CD4-positive, alpha-beta T cell treated with Interleukin-4 for 1 hour (primary cell): ENCODE measurements at regions not wholly inside any gene's neighbourhood (a gene's known extent, or its start where the extent isn't known, plus 50 kb on each side); places are given as distances from the start of the nearest gene placed in this dataset.
"Not testable (repeated sequence)": the region's sequence is repeated elsewhere in the genome, so short reads cannot be mapped to it uniquely, and the experiment has no call there.

Experiments
- DNase-seq, 2 donors: peaks; one replicate each; pipeline ENCODE4 v3.0.0-alpha.2; 2020 to 2022

DNA sequence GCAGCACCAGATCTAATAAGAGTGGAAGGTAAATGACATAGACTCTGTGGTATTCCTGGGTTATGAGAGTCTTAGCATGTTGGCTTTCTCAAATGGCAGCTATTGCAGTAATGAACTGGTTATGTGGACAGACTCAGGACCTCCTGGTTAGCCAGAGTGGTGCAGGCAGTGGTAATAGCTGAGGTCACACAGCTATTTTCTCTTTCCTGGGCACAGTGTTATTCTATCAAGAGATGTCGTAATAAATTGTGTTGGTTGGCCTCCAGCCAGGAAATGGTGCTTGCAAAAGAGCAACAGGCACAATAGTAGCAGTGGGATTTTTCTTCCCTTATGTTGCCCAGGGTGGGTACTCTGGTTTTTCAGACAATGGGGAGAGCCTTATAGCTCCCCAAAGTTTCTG, 279.2 kb upstream of the FGF16 start:
- DNase-seq, result no peak

DNA sequence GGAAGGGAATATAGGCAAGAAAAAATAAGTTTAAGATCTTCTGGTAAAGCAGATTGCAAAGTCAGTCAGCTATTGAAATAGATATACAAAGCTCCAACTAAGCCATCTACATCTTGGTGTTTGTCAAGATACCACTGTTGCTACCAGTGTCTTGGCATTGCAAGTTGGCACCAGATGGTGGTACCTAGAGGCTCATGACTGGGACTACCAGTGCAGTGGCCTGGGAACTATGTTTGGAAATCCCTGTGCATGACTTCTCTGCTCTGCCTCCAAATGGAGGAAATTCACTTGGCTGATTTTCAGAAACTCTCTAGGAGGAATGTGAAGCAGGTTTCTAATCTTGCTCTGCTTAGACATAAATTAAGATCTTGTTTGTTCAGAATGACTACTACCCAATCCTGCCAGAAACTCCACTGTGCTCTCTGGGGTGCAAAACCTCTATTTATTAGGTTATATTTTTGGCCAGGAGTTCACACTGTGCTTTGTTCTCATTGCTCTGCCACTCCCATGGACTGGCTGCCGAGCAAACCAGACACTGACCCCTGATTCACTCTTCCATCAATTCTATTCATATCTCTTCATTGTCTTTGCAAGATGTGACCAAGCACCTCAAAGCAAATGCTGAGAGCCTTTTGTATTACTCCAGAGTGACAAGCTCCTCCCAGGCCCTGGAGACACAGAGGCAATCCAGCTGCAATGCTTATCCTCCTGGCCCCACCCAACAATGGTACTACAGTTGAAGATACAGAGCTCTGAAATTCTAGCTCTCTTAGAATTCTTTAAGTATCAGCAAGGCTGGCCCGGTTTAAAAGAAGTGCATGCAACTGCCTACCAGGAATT, 272.3 kb upstream of the FGF16 start:
- no peak for DNase-seq

DNA sequence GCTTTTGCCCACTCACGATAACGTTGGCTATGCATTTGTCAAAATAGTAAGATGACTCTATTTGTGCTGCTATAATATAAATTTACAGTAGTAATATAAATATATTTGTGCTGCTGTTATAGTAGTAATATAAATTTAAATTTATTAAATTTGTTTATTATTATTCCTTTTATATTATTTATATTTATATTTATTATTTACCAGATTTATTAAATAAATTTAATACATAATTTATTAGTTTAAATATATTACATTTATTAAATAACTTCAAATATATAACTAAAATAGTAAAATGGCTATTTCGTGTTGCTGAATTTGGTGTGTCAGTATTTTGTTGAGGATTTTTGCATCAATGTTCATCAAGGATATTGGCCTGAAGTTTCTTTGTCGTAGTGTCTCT, 246.5 kb upstream of the FGF16 start:
- no peak for DNase-seq

- DNase-seq, result no peak
Observed at GRCh38 chrX:77223046-77223445, 224.1 kb upstream of the FGF16 start.

- DNase-seq, result no peak
Observed at GRCh38 chrX:77264490-77264889, 182.7 kb upstream of the FGF16 start.

- DNase-seq, result no peak
Observed at GRCh38 chrX:77275392-77275791, 171.8 kb upstream of the FGF16 start.

GRCh38 chrX:77276742-77277141, 170.4 kb upstream of the FGF16 start:
- DNase-seq, result no peak

DNA sequence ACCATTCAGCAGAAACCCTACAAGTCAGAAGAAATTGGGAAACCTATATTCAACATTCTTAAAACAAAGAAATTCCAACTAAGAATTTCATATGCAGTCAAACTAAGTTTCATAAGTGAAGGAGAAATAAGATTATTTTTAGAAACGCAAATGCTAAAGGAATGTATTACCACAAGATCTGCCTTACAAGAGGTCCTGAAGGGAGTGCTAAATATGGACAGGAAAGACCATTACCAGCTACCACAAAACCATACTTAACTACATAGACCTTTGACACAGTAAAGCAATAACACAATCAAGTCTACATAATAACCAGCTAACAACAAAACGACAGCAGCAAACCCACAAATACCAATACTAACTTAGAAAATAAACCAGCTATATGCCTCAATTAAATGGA, 169.3 kb upstream of the FGF16 start:
- DNase-seq, result no peak

DNA sequence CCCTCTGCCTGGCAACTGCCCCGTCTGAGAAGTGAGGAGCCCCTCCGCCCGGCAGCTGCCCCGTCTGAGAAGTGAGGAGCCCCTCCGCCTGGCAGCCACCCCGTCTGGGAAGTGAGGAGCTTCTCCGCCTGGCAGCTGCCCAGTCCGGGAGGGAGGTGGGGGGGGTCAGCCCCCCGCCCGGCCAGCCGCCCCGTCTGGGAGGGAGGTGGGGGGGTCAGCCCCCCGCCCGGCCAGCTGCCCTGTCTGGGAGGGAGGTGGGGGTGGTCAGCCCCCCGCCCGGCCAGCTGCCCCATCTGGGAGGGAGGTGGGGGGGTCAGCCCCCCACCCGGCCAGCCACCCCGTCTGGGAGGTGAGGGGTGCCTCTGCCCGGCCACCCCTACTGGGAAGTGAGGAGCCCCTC, 167.8 kb upstream of the FGF16 start:
- not testable (repeated sequence) for DNase-seq

DNA sequence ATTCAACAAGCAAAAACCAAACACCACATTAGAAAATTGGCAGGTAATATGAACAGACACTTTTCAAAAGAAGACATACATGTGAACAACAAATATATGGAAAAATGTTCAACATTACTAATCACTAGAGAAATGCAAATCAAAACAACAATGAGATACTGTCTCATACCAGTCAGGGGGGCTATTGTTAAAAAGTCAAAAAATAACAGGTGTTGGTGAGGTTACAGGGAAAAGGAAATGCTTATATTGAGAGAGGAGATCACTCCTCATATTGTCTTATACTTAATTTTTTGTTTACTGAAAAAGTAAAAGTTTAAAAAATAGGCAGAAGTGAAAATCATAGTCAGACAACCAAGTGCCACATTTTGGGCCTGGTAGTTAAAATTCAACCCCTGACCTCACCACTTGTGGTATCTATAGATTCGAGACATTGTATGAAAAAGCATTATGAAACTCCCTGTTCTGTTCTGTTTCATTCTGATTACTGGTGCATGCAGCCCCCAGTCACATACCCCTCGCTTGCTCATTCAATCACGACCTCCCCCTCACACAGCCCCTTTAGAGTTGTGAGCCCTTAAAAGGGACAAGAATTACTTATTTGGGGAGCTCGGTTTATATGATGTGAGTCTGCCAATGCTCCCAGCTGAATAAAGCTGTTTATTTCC, 153.7 kb upstream of the FGF16 start:
- DNase-seq, result no peak

DNA sequence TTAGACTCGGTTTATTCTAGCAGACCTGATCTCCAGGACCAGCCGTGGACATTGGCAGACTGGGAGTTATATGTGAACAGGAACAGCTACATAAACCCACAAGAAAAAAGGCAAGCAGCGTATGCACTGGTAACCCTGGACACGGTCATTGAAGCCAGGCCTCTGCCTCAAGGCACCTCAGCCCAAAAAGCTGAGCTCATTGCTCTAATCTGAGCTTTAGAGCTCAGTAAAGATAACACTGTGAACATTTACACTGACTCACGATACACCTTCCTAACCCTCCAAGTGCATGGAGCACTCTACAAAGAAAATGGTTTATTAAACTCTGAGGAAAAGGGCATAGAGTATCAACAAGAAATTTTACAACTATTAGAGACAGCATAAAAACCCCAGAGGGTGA, 148.9 kb upstream of the FGF16 start:
- DNase-seq, result no peak

DNA sequence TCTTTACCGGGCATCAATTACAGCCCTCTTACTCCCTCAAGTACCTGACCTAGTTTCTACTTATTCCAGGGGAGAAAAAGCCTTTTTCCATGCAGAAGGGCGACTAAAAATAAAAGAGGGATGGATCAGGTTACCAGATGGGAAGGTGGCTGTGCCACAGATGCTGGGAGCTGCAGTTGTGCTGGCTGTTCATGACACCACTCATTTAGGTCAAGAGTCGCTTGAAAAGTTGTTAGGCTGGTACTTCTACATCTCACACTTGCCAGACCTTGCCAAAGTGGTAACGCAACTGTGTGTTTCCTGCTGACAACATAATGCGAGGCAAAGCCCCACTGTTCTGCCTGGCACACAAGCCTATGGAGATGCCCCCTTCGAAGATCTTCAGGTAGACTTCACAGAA, 148.4 kb upstream of the FGF16 start:
- no peak for DNase-seq

DNA sequence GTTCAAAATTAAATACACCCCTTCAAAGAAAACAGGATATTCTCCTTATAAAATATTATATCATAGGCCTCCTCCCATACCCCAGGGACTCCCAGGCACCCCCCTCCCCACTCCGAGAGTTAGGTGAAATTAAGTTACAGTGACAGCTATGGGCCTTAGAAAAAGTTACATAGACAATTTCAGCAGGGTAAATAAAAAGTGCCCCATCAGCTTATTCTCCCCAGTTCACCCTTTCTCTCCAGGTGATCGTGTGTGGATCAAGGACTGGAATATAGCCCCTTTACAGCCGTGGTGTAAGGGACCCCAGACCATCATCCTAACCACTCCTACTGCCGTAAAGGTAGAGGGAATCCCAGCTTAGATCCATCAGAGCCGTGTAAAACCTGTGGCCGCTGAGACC, 147.6 kb upstream of the FGF16 start:
- DNase-seq, result no peak

GRCh38 chrX:77342004-77342403, 105.2 kb upstream of the FGF16 start:
- no peak for DNase-seq

DNA sequence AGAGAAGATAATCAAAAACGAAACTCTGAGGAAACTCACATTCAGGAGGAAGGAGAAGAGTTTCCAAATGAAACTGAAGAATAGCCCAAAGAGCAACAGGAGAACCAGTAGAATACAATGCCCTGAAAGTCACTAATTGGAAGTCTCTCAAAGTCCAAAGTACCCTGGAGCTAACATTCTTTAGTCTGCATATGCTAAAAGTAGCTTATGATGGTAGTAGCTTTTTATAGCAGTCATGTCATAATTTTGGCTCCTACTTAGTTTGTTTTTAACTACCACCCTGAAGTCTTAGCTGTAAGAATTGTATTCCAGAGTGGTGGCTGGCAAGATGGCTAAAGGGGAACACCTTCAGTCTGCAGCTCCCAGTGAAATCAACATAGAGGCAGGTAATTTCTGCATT, 100.3 kb upstream of the FGF16 start:
- DNase-seq, result no peak

- DNase-seq, result no peak
Observed at GRCh38 chrX:77347572-77347971, 99.6 kb upstream of the FGF16 start.

DNA sequence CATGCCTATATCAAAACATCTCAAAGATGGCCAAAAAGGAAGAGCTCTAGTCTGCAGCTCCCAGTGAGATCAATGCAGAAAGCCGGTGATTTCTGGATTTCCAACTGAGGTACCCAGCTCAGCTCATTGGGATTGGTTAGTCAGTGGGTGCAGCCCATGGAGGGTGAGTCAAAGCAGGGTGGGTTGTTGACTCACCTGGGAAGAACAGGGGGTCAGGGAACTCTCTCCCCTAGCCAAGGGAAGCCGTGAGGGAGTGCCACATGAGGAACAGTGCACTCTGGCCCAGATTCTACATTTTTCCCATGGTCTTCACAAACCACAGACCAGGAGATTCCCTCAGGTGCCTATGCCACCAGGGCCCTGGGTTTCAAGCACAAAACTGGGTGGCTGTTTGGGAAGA, 57.3 kb upstream of the FGF16 start:
- no peak for DNase-seq

GRCh38 chrX:77390365-77390764, 56.8 kb upstream of the FGF16 start:
- not testable (repeated sequence) for DNase-seq

DNA sequence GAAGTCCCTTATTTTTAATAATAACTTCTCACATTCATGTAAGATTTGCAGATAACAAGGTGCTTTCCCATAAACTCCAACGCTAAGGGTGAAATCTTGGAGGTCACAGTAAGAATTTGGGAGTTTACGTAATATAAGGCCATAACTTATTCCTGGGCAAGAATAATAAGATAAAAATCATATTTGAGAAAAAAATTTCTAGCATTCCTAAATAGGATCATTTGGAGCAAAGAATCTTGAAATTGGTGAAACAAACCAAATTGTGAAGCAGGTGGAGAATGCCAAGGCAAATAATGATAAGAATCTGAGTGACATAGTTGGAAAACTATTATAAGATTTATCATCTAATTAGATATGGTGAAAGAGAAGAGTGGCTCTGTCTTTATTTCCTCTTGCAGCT, 50.4 kb upstream of the FGF16 start:
- no peak for DNase-seq
